SK-N-SH (cell line): ENCODE measurements at regions not wholly inside any gene's neighbourhood (a gene's known extent, or its start where the extent isn't known, plus 50 kb on each side); places are given as distances from the start of the nearest gene placed in this dataset.

Source experiments
- EP300 ChIP-seq, 2 experiments: IDR thresholded peaks; 2 replicates each; pipeline versions ENCODE4 v1.4.0 to v1.6.1; 2012; ENCODE audit warnings: borderline replicate concordance in 1 of 2, low read depth in 1 of 2, low read length in 1 of 2
- EZH2phosphoT487 ChIP-seq: fragments of 200-600 bp; sonication (generic); IDR thresholded peaks from 2 replicates; pipeline ENCODE4 v1.6.1; 2017; ENCODE audit warnings: low read depth, mixed run types, mild to moderate bottlenecking, antibody characterized with exemption, moderate library complexity, borderline replicate concordance
- GATA2 ChIP-seq: sonication (generic); formaldehyde crosslinking; IDR thresholded peaks from 2 replicates; pipeline ENCODE4 v1.5.0; 2020; ENCODE audit warnings: mild to moderate bottlenecking, missing genetic modification reagents
- POLR2AphosphoS5 ChIP-seq: IDR thresholded peaks from 2 replicates; pipeline ENCODE4 v1.6.1; 2012; ENCODE audit warnings: low read depth, low read length
- RAD21 ChIP-seq: IDR thresholded peaks from 2 replicates; pipeline ENCODE4 v1.6.1; 2012; ENCODE audit warnings: mild to moderate bottlenecking, low read length
- RFX5 ChIP-seq: IDR thresholded peaks from 2 replicates; pipeline ENCODE4 v1.6.1; 2012; ENCODE audit warnings: mild to moderate bottlenecking, improper control_type of control experiment, low read length
- SIN3A ChIP-seq: IDR thresholded peaks from 2 replicates; pipeline ENCODE4 v1.6.1; 2012; ENCODE audit warnings: low read depth, mild to moderate bottlenecking, low read length, moderate library complexity, borderline replicate concordance
- TAF1 ChIP-seq: IDR thresholded peaks from 2 replicates; pipeline ENCODE4 v1.6.1; 2012; ENCODE audit warnings: low read depth, mild to moderate bottlenecking, low read length, moderate library complexity, borderline replicate concordance
- YY1 ChIP-seq: IDR thresholded peaks from 2 replicates; pipeline ENCODE4 v1.4.0; 2012; ENCODE audit warnings: low read depth, mild to moderate bottlenecking
- TF ChIP-seq, protein P1 (sequence below): fragments of 200-600 bp; sonication (generic); IDR thresholded peaks from 2 replicates; pipeline ENCODE4 v1.6.1; 2017; ENCODE audit warnings: antibody characterized with exemption, mild to moderate bottlenecking, moderate library complexity
- TF ChIP-seq, protein P2 (sequence below): IDR thresholded peaks from 2 replicates; pipeline ENCODE4 v1.4.0; 2012; ENCODE audit warnings: low read depth, borderline replicate concordance
- TF ChIP-seq, protein P3 (sequence below): IDR thresholded peaks from 2 replicates; pipeline ENCODE4 v1.4.0; 2012; ENCODE audit warnings: low read depth, borderline replicate concordance
- TF ChIP-seq, protein P4 (sequence below): IDR thresholded peaks from 2 replicates; pipeline ENCODE4 v1.4.0; 2012; ENCODE audit warnings: low read depth

DNA sequence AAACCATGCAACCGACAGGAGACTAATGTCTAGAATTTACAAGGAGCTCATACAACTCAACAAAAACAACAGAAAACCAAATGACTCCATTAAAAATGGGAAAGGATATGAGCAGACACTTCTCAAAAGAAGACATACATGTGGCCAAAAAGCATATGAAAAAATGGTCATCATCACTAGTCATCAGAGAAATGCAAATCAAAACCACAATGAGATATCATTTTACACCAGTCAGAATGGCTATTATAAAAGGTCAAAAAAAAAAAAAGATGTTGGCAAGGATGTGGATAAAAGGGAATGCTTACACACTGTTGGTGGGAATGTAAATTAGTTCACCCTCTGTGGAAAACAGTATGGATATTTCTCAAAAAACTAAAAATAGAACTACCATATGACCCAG, 50.5 kb upstream of the CHRDL1 start:
- TF ChIP-seq, protein P1, sequence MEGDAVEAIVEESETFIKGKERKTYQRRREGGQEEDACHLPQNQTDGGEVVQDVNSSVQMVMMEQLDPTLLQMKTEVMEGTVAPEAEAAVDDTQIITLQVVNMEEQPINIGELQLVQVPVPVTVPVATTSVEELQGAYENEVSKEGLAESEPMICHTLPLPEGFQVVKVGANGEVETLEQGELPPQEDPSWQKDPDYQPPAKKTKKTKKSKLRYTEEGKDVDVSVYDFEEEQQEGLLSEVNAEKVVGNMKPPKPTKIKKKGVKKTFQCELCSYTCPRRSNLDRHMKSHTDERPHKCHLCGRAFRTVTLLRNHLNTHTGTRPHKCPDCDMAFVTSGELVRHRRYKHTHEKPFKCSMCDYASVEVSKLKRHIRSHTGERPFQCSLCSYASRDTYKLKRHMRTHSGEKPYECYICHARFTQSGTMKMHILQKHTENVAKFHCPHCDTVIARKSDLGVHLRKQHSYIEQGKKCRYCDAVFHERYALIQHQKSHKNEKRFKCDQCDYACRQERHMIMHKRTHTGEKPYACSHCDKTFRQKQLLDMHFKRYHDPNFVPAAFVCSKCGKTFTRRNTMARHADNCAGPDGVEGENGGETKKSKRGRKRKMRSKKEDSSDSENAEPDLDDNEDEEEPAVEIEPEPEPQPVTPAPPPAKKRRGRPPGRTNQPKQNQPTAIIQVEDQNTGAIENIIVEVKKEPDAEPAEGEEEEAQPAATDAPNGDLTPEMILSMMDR = no peak
- TF ChIP-seq POLR2AphosphoS5 = no peak
- TF ChIP-seq EZH2phosphoT487 = no peak
- TF ChIP-seq RFX5 = no peak
- no peak for TF ChIP-seq GATA2 (CRISPR knock-in tag)
- no peak for TF ChIP-seq YY1
- no peak for TF ChIP-seq RAD21
- TF ChIP-seq EP300 (IDR thresholded peaks at IDR 0.05; ENCODE audit: borderline replicate concordance in 1 of 2, low read depth in 1 of 2, low read length in 1 of 2) = no peak
- TF ChIP-seq, protein P2, sequence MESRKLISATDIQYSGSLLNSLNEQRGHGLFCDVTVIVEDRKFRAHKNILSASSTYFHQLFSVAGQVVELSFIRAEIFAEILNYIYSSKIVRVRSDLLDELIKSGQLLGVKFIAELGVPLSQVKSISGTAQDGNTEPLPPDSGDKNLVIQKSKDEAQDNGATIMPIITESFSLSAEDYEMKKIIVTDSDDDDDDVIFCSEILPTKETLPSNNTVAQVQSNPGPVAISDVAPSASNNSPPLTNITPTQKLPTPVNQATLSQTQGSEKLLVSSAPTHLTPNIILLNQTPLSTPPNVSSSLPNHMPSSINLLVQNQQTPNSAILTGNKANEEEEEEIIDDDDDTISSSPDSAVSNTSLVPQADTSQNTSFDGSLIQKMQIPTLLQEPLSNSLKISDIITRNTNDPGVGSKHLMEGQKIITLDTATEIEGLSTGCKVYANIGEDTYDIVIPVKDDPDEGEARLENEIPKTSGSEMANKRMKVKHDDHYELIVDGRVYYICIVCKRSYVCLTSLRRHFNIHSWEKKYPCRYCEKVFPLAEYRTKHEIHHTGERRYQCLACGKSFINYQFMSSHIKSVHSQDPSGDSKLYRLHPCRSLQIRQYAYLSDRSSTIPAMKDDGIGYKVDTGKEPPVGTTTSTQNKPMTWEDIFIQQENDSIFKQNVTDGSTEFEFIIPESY = no peak
- TF ChIP-seq, protein P3, sequence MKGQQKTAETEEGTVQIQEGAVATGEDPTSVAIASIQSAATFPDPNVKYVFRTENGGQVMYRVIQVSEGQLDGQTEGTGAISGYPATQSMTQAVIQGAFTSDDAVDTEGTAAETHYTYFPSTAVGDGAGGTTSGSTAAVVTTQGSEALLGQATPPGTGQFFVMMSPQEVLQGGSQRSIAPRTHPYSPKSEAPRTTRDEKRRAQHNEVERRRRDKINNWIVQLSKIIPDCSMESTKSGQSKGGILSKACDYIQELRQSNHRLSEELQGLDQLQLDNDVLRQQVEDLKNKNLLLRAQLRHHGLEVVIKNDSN = no peak
- TF ChIP-seq SIN3A = no peak
- TF ChIP-seq TAF1 = no peak
- TF ChIP-seq, protein P4, sequence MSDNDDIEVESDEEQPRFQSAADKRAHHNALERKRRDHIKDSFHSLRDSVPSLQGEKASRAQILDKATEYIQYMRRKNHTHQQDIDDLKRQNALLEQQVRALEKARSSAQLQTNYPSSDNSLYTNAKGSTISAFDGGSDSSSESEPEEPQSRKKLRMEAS = no peak
